GM21717 (cell line): ENCODE measurements at regions not wholly inside any gene's neighbourhood (a gene's known extent, or its start where the extent isn't known, plus 50 kb on each side); places are given as distances from the start of the nearest gene placed in this dataset.
"Not testable (repeated sequence)": the region's sequence is repeated elsewhere in the genome, so short reads cannot be mapped to it uniquely, and the experiment has no call there.

ENCODE experiments used
- ATAC-seq: cut with Tn5 transposase; IDR thresholded peaks from one replicate; pipeline ENCODE4 v1.9.1; 2021; ENCODE audit warnings: mild to moderate bottlenecking, moderate library complexity; ENCODE audit not compliant: unreplicated experiment

DNA sequence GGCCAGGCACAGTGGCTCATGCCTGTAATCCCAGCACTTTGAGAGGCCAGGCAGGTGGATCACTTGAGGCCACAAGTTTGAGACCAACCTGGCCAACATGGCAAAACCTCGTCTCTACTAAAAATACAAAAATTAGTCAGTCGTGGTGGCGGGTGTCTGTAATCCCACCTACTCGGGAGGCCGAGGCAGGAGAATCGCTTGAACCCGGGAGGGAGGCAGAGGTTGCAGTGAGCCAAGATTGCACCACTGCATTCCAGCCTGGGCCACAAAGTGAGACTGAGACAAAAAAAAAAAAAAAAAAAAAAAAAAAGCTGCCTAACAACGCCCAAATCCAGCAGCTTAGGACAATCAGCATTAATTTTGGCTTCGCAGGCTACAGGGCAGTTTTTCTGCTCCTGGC lies 167.1 kb downstream of the GOSR1 start:
- not testable (repeated sequence) for ATAC-seq

DNA sequence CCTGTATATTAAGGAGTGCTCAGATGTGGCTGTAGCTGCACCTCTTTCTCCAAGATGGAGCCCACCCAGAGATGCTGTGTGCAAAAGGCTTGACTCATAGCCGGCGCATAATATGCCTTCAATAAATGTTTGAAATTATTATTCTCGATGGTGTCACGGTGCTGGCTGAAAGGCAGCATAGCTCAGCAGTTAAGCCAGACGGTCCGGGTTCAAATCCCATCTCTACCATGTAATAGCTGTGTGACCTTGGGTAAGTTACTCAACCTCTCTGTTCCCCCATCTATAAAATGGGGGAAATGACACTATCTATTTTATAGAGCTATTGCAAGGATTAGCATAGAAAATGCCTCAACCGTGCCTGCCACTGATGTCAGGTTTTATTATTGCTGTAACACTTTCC lies 164.2 kb downstream of the GOSR1 start:
- not testable (repeated sequence) for ATAC-seq

DNA sequence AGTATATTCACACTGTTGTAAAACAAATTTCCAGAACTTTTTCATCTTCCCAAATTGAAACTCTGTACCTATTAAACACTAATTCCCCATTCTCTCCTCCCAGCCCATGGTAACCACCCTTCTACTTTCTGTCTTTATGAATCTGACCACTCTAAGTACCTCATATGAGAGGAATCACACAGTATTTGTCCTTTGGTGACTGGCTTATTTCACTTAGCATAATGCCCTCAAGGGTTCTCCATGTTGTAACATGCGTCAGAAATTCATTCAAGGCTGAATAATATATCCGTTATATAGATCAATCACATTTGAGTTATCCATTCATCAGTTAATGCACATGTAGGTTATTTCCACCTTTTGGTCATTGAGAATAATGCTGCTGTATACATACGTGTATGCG lies 162.2 kb downstream of the GOSR1 start:
- not testable (repeated sequence) for ATAC-seq

DNA sequence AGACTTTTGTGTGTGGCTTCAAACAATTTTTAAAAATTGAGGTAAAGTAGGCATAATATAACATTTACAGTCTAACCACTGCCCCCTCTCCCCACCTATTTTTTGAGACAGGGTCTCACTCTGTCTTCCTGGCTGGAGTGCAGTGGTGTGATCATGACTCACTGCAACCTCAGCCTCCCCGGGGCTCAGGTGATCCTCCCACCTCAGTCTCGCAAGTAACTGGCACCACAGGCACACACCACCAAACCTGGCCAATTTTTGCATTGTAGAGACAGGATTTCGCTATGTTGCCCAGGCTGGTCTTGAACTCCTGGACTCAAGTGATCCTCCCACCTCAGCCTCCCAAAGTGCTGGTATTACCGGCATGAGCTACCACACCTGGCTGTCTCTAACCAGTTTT lies 161.8 kb downstream of the GOSR1 start:
- not testable (repeated sequence) for ATAC-seq

DNA sequence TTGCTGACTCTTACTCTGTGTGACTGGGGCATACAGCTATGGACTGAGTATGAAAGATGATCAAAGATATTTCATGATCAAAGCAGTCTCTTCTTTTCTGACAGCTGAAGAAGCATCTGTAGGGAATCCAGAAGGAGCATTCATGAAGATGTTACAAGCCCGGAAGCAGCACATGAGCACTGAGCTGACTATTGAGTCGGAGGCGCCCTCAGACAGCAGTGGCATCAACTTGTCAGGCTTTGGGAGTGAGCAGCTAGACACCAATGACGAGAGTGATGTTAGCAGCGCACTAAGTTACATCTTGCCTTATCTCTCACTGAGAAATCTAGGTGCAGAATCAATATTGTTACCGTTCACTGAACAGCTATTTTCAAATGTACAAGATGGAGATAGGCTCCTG lies 154.4 kb downstream of the GOSR1 start:
- ATAC-seq, result not testable (repeated sequence)

DNA sequence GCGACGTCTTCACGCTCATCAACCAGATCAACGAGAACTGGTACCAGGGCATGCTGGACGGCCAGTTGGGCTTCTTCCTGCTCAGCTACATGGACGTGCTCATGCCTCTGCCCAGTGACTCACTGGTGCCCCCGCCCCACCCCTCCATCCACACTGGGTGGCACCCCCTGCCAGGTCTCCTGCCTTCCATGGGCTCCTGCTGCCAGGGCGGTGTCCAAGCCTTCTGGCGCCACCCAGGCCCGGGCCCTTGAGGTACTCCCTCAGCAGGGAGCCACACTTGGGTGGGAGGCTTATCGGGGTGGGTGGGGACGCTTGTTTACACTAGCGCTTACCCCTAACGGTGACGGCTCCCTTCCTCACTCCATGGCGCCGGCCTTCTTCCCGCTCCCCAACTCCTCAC lies 148.2 kb downstream of the GOSR1 start:
- not testable (repeated sequence) for ATAC-seq

DNA sequence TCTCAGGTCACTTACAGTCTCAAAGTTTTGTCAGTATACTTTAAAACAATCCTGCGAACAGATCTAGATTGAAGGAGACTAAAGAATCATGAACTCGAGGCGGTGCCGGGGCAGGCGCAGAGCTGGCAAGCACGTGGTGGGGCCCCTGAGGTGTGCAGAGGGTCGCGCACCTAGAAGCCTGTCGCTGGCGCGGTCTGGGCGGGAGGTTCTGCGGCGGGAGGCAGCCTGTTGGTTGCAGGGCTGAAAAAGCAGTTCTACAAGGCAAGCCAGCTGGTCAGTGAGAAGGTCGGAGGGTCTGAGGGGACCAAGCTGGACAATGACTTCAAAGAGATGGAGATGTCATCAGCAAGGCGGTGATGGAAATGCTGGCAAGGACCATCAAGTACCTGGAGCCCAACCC lies 147.0 kb downstream of the GOSR1 start:
- not testable (repeated sequence) for ATAC-seq

DNA sequence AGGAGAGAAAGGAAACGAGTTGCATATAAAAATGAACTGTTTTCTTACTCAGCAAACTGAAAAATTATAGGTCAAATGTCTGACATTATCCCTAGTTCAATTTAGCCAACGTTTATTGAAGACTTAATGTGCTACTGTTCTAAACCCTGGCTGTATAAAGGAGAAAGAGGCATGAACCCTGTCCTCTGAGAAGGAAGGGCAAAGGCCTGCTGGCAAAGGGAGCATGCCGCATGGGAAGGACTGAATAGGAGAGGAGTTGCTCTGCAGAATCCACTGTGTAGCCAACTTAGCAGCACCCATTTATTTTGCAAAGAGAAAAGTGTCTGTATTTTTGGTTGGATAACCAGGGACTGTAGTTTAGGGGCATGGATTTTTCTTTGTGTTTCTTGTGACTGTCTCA lies 132.5 kb downstream of the GOSR1 start:
- not testable (repeated sequence) for ATAC-seq

DNA sequence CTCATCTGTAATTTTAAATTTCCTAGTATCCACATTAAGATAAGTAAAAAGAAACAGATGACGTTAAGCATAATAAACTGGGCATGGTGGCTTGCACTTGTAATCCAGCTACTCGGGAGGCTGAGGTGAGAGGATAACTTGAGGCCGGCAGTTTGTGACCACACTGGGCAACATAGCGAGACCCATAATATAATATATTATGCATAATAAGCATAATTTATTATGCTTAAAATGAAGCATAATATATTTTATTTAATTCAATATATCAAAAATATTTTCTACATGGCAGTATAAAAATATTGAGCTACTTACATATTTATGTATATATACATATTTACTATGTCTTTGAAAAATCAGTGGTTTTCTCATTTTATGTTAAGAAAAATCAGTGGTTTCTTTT lies 128.3 kb downstream of the GOSR1 start:
- ATAC-seq, result no peak

DNA sequence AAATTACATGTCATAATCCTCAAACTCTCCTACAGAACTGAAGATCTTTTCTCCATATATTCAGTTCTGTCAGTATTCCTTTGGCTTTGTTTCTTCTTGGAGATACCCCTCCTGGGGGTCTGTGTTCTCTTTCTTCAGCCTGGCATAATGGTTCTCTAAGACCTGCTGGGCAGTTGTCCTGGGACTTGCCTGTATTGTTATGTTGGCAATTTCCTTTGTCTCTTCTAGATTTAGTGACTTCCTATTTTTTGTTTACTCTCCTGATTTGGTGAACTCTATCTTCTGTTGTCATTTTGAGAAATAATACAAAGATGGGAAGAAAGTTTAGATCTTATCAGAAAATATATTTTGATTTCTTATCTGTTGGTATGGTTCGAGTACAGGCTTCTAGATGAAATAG lies 127.8 kb downstream of the GOSR1 start:
- no peak for ATAC-seq

DNA sequence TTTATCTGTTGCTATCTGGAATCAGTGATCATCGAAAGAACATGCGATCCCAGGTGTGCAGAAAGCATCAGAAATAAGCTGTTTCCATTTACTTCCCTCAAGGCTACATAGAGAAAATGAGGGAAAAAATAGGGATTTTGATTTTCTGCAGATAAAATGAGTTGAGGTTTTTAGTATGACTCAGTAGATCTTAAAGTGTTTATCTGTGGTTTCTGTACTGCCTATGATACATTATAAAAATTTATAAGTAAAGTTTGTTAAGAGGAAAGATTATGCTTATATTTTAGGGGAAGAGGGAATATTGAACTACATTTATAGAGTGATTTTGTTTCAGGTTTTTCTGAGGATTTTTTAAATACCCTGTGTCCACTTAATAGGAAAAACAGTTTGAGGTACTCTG lies 125.2 kb downstream of the GOSR1 start:
- not testable (repeated sequence) for ATAC-seq

DNA sequence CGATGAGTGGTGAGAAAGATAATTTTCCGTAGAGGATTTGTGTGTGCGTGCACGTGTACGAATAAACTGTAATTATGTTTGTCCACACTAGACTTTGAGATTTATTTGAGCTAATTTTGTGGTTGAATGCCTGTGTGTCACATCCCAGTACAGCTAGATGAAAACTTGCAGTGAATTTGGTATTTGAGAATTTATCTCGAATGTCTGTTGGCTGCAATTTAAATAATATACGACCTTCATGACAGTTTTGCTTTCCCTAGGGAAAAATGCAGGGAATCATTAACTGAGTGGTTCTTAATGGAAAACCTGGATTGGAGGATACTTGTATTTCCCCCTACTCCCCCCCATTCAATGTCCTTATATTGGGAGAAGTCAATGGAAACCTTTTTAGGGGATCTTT lies 124.8 kb downstream of the GOSR1 start:
- ATAC-seq, result not testable (repeated sequence)

DNA sequence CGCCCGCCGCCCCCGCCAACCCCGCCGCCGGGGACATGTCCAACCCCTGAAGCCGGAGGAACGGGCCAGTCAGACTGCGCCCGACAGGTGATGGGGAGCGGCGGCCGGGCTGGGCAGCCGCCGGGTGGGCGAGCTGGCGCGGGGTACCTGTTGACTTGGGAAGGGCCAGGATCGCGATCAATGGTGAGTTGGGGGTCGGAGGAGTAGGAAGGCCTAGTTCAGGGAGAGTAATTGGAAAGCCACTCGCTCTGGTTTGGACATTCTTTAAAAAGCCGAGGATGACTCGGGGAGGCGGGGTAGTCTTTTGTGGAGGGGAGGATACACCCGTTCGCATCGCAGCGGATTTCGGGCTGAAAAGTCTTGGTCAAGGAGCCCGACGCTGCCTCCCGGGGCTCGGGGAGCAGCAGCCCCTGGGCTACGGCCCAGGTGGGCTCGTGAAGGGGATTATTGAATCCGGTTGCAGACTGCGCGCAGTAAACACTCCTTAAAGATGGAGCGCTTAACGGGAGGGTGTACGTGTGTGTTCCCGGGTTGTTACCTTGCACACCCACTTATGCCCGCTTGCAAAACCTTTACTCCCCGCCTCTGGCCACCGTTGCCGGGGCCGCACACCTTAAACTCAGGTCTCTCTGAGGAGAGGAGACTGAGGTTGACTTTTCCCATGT lies 123.8 kb downstream of the GOSR1 start:
- peak; percentile 6 for ATAC-seq

DNA sequence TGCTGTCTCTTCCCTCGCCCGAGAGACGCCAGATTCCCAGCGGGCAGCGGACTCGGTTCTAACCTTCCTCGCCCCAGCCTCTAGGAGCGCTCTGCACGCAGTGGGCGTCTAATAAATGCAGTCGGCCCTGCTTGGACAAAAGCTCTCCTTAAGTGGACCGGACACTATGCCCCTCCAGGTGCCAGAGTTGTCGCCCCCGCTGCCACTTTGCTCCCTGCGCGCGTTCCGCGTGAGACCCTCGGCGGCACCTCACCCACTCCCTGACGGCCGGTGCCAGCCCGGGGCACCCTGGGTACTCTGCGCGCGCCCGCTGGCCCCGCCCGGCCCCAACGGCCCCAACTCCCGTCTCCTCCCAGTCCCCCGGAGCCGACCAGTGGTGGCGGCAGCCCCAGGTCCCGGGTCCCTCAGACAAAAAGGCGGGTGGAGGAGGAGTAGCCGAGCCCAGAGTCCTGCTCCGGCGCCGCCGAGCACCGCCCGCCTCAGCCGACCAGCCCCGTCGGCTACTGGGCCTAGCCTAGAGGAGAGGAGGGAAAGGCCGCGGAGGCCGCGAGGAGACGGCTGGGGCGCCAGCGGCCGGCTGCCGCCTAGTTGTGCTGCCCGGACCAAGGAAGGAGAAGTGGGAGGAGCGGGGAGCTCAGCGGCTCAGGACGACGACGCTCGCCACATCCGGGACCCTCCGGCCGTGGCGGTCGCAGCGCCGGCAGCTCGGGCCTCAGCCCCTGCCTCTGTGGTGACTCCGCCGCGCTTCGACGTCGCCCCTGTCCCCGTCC lies 123.0 kb downstream of the GOSR1 start:
- peak; percentile 84 for ATAC-seq

DNA sequence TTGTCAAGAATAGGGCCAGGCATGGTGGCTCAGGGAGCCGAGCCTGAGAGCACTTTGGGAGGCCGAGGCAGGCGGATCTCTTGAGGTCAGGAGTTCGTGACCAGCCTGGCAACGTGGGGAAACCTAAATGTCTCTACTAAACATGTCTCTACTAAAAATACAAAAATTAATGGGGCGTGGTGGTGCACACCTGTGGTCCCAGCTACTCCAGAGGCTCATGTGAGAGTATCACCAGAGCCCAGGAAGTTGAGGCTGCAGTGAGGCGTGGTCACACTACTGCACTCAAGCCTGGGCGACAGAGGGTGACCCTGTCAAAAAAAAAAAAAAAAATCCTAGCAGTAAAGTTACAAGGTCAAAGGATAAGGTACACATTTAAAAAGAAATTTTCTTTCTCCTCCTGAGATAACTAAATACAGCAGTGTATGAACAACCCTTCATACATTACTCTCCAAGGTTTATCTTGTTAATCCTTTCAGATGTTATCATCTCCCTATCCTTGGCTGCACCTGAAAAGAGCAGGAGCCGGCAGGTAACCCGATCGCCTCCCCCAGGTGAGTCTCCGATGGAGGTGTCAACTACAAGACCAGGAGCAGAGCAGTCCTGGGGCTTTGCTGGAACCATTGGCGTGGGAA lies 122.3 kb downstream of the GOSR1 start:
- ATAC-seq, result peak; percentile 16

DNA sequence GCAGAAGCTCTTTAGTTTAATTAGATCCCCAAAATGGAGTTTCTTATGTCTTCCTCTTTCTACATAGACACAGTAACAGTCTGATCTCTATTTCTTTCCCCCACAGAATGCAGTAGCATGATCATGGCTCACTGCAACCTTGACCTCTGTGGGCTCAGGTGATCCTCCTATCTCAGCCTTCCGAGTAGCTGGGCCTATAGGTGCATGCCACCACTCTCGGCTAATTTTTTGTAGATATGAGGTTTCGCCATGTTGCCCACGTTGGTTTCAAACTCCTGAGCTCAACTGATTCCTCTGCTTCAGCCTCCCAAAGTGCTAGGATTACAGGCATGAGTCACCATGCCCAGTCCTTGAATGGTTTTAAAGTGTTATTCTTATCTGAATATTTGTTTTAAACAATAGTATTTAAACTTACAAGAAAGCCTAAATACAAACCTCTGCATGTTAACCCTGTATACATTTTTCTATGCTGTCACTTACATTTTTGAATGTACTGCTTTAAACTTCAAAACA lies 120.6 kb downstream of the GOSR1 start:
- ATAC-seq, result no peak

DNA sequence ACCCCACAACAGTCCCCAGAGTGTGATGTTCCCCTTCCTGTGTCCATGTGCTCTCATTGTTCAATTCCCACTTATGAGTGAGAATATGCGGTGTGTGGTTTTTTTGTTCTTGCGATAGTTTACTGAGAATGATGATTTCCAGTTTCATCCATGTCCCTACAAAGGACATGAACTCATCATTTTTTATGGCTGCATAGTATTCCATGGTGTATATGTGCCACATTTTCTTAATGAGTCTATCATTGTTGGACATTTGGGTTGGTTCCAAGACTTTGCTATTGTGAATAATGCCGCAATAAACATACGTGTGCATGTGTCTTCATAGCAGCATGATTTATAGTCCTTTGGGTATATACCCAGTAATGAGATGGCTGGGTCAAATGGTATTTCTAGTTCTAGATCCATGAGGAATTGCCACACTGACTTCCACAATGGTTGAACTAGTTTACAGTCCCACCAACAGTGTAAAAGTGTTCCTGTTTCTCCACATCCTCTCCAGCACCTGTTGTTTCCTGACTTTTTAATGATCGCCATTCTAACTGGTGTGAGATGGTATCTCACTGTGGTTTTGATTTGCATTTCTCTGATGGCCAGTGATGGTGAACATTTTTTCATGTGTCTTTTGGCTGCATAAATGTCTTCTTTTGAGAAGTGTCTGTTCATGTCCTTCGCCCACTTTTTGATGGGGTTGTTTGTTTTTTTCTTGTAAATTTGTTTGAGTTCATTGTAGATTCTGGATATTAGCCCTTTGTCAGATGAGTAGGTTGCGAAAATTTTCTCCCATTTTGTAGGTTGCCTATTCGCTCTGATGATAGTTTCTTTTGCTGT lies 120.0 kb downstream of the GOSR1 start:
- not testable (repeated sequence) for ATAC-seq

DNA sequence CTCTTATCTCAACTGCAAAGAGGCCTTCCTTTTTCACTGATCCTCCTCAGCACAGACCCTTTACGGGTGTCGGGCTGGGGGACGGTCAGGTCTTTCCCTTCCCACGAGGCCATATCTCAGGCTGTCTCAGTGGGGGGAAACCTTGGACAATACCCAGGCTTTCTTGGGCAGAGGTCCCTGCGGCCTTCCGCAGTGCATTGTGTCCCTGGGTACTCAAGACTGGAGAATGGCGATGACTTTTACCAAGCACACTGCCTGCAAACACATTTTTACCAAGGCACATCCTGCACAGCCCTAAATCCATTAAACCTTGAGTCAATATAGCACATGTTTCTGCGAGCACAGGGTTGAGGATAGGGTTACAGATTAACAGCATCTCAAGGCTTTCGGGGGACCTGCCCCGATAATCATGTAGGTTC lies 117.8 kb downstream of the GOSR1 start:
- ATAC-seq, result not testable (repeated sequence)

DNA sequence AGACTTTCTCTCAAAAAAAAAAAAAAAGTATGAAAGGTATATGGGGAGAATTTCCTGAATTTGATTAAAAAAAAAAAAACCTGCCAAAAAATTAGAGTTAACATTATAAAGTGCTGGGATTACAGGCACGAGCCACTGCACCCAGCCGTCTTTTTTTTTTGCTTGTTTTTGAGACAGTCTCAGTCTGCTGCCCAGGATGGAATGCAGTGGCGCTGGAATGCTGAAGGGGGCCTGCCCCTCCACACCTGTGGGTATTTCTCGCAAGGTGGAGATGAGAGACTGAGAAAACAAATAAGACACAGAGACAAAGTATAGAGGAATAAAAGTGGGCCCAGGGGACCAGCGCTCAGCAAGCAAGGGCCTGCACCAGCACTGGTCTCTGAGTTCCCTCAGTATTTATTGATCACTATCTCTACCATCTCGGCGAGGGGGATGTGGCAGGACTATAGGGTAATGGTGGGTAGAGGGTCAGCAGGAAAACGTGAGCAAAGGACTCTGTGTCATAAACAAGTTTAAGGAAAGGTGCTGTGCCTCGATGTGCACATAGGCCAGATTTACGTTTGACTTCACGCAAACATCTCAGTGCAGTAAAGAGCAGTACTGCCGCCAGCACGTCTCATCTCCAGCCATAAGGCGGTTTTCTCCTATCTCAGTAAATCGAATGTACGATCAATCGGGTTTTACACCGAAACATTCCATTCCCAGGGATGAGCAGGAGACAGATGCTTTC lies 117.2 kb downstream of the GOSR1 start:
- ATAC-seq, result no peak

DNA sequence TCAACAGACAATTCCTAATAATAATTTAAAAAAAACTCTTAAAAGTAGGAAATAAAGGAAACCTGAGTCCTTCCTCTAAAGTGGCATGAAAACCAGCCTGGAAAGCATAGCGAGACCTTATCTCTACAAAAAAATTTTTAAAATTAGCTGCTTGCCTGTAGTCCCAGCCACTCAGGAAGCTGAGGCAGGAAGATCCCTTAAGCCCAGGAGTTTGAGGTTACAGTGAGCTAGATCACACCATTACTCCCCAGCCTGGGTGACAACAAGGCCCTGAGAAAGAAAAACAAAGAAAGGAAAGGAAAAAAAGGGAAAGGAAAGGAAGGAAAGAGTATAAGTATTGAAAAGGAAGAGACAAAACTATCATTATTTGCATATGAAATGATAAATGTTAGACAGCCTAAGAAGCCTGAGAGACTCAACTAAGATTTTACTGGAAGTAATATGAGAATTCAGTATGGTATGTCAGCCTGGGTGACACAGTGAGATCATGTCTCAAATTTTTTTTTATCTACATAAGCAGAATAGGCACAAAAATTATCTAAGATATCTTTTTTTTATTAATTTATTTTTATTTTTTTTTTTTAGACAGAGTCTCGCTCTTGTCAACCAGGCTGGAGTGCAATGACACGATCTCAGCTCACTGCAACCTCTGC lies 113.0 kb downstream of the GOSR1 start:
- no peak for ATAC-seq
